ENCODE measurements at regions not wholly inside any gene's neighbourhood (a gene's known extent, or its start where the extent isn't known, plus 50 kb on each side); places are given as distances from the start of the nearest gene placed in this dataset.

GRCh38 chr12:58657190-58657589 is 263.1 kb downstream of the LRIG3 start:
- TF ChIP-seq MAX (IDR thresholded peaks at IDR 0.05; ENCODE audit: low read depth) = no peak
- TF ChIP-seq CTCF (IDR thresholded peaks at IDR 0.05) = no peak
- TF ChIP-seq FOXM1 (IDR thresholded peaks at IDR 0.05; ENCODE audit: low read depth) = no peak
- no peak for TF ChIP-seq RAD21 (IDR thresholded peaks at IDR 0.05; ENCODE audit: low read length)
- no peak for TF ChIP-seq POLR2AphosphoS5 (IDR thresholded peaks at IDR 0.05; ENCODE audit: low read depth, low read length)
- TF ChIP-seq RFX5 (IDR thresholded peaks at IDR 0.05; ENCODE audit: low read length) = no peak
